ENCODE measurements at regions not wholly inside any gene's neighbourhood (a gene's known extent, or its start where the extent isn't known, plus 50 kb on each side); places are given as distances from the start of the nearest gene placed in this dataset.

- TF ChIP-seq CTCF (conservative IDR thresholded peaks at IDR 0.05) (no peak), EZH2 (IDR thresholded peaks at IDR 0.05; ENCODE audit: low read depth) (no peak)
These were observed 130.4 kb downstream of the TANC2 start for GRCh38 chr17:63096426-63096825.
